ENCODE measurements at regions not wholly inside any gene's neighbourhood (a gene's known extent, or its start where the extent isn't known, plus 50 kb on each side); places are given as distances from the start of the nearest gene placed in this dataset.

- no peaks in the 10 kb centered on the region for H3K36me3 ChIP-seq (replicated peaks in 1 of 2; ENCODE audit: control insufficient read depth in 2 of 2, insufficient read depth in 2 of 2, low read length in 2 of 2)
- WGBS, 2 donors (ENCODE audit: extremely low coverage in 2 of 2, insufficient read length in 2 of 2, insufficient replicate concordance in 1 of 2) = no CpG with 5 or more reads among the region's 5 CpGs
- H4K91ac ChIP-seq (ENCODE audit: low read depth, low read length, poor library complexity) = no peak overlapping the region
- H3K18ac ChIP-seq (ENCODE audit: low read length) = no peak overlapping the region
- H3K27ac ChIP-seq (replicated peaks; ENCODE audit: low read length) = no peak overlapping the region
- no peak overlapping the region for H3K14ac ChIP-seq (ENCODE audit: low read length)
- H3K23ac ChIP-seq (ENCODE audit: low read depth, low read length, poor library complexity) = no peak overlapping the region
- no peak overlapping the region for H4K8ac ChIP-seq (ENCODE audit: low read depth, low read length)
- no peak for DNase-seq (ENCODE audit: low spot score)
- H3K9me3 ChIP-seq (replicated peaks in 1 of 2; ENCODE audit: control insufficient read depth in 2 of 2, insufficient read depth in 1 of 2, low read depth in 1 of 2, low read length in 2 of 2) = peaks cover 0 to 1% of the 10 kb centered on the region in 2 donors
- H3K79me1 ChIP-seq (ENCODE audit: low read depth, low read length) = no peaks in the 10 kb centered on the region
- no peaks in the 10 kb centered on the region for H3K27me3 ChIP-seq (ENCODE audit: control insufficient read depth in 3 of 3, insufficient read depth in 3 of 3, low read depth in 1 of 3, low read length in 3 of 3)
- no peak overlapping the region for H3K9ac ChIP-seq (ENCODE audit: low read depth, low read length, poor library complexity)
- no peak overlapping the region for H2BK12ac ChIP-seq (ENCODE audit: low read length)
- no peak overlapping the region for H2BK120ac ChIP-seq (ENCODE audit: low read depth, low read length)
- H2BK5ac ChIP-seq (ENCODE audit: low read length) = no peak overlapping the region
- H3K4ac ChIP-seq (ENCODE audit: low read length) = no peak overlapping the region
- H3K4me3 ChIP-seq (ENCODE audit: low read length in 2 of 2) = no peak overlapping the region
- H3K4me1 ChIP-seq (ENCODE audit: control insufficient read depth in 2 of 2, insufficient read depth in 1 of 2, low read depth in 1 of 2, low read length in 2 of 2) = peaks cover 0 to 2% of the 10 kb centered on the region in 2 donors
- no peak overlapping the region for H2AFZ ChIP-seq (ENCODE audit: low read length)
- H2BK15ac ChIP-seq (ENCODE audit: low read length) = no peak overlapping the region
- no peak overlapping the region for H2AK5ac ChIP-seq (ENCODE audit: low read depth, low read length)
- H3K4me2 ChIP-seq (ENCODE audit: insufficient read depth, low read length, poor library complexity, severe bottlenecking) = no peak overlapping the region
Measured at GRCh38 chr5:175238326-175238725, 205.7 kb downstream of the DRD1 start.

GRCh38 chr5:175236176-175236575 is 207.8 kb downstream of the DRD1 start:
- H3K14ac ChIP-seq (ENCODE audit: low read length) = no peak overlapping the region
- H3K27ac ChIP-seq (replicated peaks; ENCODE audit: low read length) = no peak overlapping the region
- no peak overlapping the region for H2BK15ac ChIP-seq (ENCODE audit: low read length)
- no peak overlapping the region for H3K4me3 ChIP-seq (ENCODE audit: low read length in 2 of 2)
- H2AK5ac ChIP-seq (ENCODE audit: low read depth, low read length) = no peak overlapping the region
- no peaks in the 10 kb centered on the region for H3K4me1 ChIP-seq (ENCODE audit: control insufficient read depth in 2 of 2, insufficient read depth in 1 of 2, low read depth in 1 of 2, low read length in 2 of 2)
- H3K36me3 ChIP-seq (replicated peaks in 1 of 2; ENCODE audit: control insufficient read depth in 2 of 2, insufficient read depth in 2 of 2, low read length in 2 of 2) = no peaks in the 10 kb centered on the region
- H3K27me3 ChIP-seq (ENCODE audit: control insufficient read depth in 3 of 3, insufficient read depth in 3 of 3, low read depth in 1 of 3, low read length in 3 of 3) = no peaks in the 10 kb centered on the region
- H3K79me1 ChIP-seq (ENCODE audit: low read depth, low read length) = no peaks in the 10 kb centered on the region
- H2AFZ ChIP-seq (ENCODE audit: low read length) = no peak overlapping the region
- H3K23ac ChIP-seq (ENCODE audit: low read depth, low read length, poor library complexity) = no peak overlapping the region
- no peak overlapping the region for H2BK5ac ChIP-seq (ENCODE audit: low read length)
- no peak overlapping the region for H3K18ac ChIP-seq (ENCODE audit: low read length)
- no CpG with 5 or more reads among the region's 6 CpGs for WGBS, 2 donors (ENCODE audit: extremely low coverage in 2 of 2, insufficient read length in 2 of 2, insufficient replicate concordance in 1 of 2)
- peaks cover 0 to 1% of the 10 kb centered on the region in 2 donors for H3K9me3 ChIP-seq (replicated peaks in 1 of 2; ENCODE audit: control insufficient read depth in 2 of 2, insufficient read depth in 1 of 2, low read depth in 1 of 2, low read length in 2 of 2)
- no peak overlapping the region for H4K91ac ChIP-seq (ENCODE audit: low read depth, low read length, poor library complexity)
- no peak overlapping the region for H2BK12ac ChIP-seq (ENCODE audit: low read length)
- H3K4ac ChIP-seq (ENCODE audit: low read length) = no peak overlapping the region
- no peak overlapping the region for H2BK120ac ChIP-seq (ENCODE audit: low read depth, low read length)
- H3K9ac ChIP-seq (ENCODE audit: low read depth, low read length, poor library complexity) = no peak overlapping the region
- no peak for DNase-seq (ENCODE audit: low spot score)
- no peak overlapping the region for H3K4me2 ChIP-seq (ENCODE audit: insufficient read depth, low read length, poor library complexity, severe bottlenecking)
- no peak overlapping the region for H4K8ac ChIP-seq (ENCODE audit: low read depth, low read length)

- Histone ChIP-seq H4K91ac (ENCODE audit: low read depth, low read length, poor library complexity) (no peak overlapping the region), H3K79me1 (ENCODE audit: low read depth, low read length) (no peaks in the 10 kb centered on the region), H3K36me3 (replicated peaks in 1 of 2; ENCODE audit: control insufficient read depth in 2 of 2, insufficient read depth in 2 of 2, low read length in 2 of 2) (no peaks in the 10 kb centered on the region), H3K18ac (ENCODE audit: low read length) (no peak overlapping the region), H3K14ac (ENCODE audit: low read length) (no peak overlapping the region), H2BK120ac (ENCODE audit: low read depth, low read length) (no peak overlapping the region), H3K9me3 (replicated peaks in 1 of 2; ENCODE audit: control insufficient read depth in 2 of 2, insufficient read depth in 1 of 2, low read depth in 1 of 2, low read length in 2 of 2) (peaks cover 0 to 1% of the 10 kb centered on the region in 2 donors), H3K9ac (ENCODE audit: low read depth, low read length, poor library complexity) (no peak overlapping the region), H2BK5ac (ENCODE audit: low read length) (no peak overlapping the region), H3K4me3 (ENCODE audit: low read length in 2 of 2) (no peak overlapping the region), H3K4me1 (ENCODE audit: control insufficient read depth in 2 of 2, insufficient read depth in 1 of 2, low read depth in 1 of 2, low read length in 2 of 2) (no peaks in the 10 kb centered on the region), H2AFZ (ENCODE audit: low read length) (no peak overlapping the region), H2AK5ac (ENCODE audit: low read depth, low read length) (no peak overlapping the region), H3K4me2 (ENCODE audit: insufficient read depth, low read length, poor library complexity, severe bottlenecking) (no peak overlapping the region), H2BK12ac (ENCODE audit: low read length) (no peak overlapping the region), H3K4ac (ENCODE audit: low read length) (no peak overlapping the region), H3K27ac (replicated peaks; ENCODE audit: low read length) (no peak overlapping the region), H3K23ac (ENCODE audit: low read depth, low read length, poor library complexity) (no peak overlapping the region), H3K27me3 (ENCODE audit: control insufficient read depth in 3 of 3, insufficient read depth in 3 of 3, low read depth in 1 of 3, low read length in 3 of 3) (no peaks in the 10 kb centered on the region), H4K8ac (ENCODE audit: low read depth, low read length) (no peak overlapping the region), H2BK15ac (ENCODE audit: low read length) (no peak overlapping the region)
- no peak for DNase-seq (ENCODE audit: low spot score)
- no CpG with 5 or more reads among the region's 9 CpGs for WGBS, 2 donors (ENCODE audit: extremely low coverage in 2 of 2, insufficient read length in 2 of 2, insufficient replicate concordance in 1 of 2)
Measured at GRCh38 chr5:175235251-175235960, 208.6 kb downstream of the DRD1 start.

GRCh38 chr5:175230299-175230698 is 213.7 kb downstream of the DRD1 start:
- H3K14ac ChIP-seq (ENCODE audit: low read length) = no peak overlapping the region
- H2BK120ac ChIP-seq (ENCODE audit: low read depth, low read length) = no peak overlapping the region
- H2AFZ ChIP-seq (ENCODE audit: low read length) = no peak overlapping the region
- no peaks in the 10 kb centered on the region for H3K79me1 ChIP-seq (ENCODE audit: low read depth, low read length)
- no peak for DNase-seq (ENCODE audit: low spot score)
- H3K4me2 ChIP-seq (ENCODE audit: insufficient read depth, low read length, poor library complexity, severe bottlenecking) = no peak overlapping the region
- no peak overlapping the region for H2BK15ac ChIP-seq (ENCODE audit: low read length)
- H3K23ac ChIP-seq (ENCODE audit: low read depth, low read length, poor library complexity) = no peak overlapping the region
- no peak overlapping the region for H4K91ac ChIP-seq (ENCODE audit: low read depth, low read length, poor library complexity)
- H3K4me1 ChIP-seq (ENCODE audit: control insufficient read depth in 2 of 2, insufficient read depth in 1 of 2, low read depth in 1 of 2, low read length in 2 of 2) = no peaks in the 10 kb centered on the region
- no CpG with 5 or more reads among the region's 7 CpGs for WGBS, 2 donors (ENCODE audit: extremely low coverage in 2 of 2, insufficient read length in 2 of 2, insufficient replicate concordance in 1 of 2)
- H2BK12ac ChIP-seq (ENCODE audit: low read length) = no peak overlapping the region
- H3K27ac ChIP-seq (replicated peaks; ENCODE audit: low read length) = no peak overlapping the region
- H3K4me3 ChIP-seq (ENCODE audit: low read length in 2 of 2) = no peak overlapping the region
- H3K9ac ChIP-seq (ENCODE audit: low read depth, low read length, poor library complexity) = no peak overlapping the region
- H3K18ac ChIP-seq (ENCODE audit: low read length) = no peak overlapping the region
- H3K4ac ChIP-seq (ENCODE audit: low read length) = no peak overlapping the region
- no peaks in the 10 kb centered on the region for H3K27me3 ChIP-seq (ENCODE audit: control insufficient read depth in 3 of 3, insufficient read depth in 3 of 3, low read depth in 1 of 3, low read length in 3 of 3)
- H3K36me3 ChIP-seq (replicated peaks in 1 of 2; ENCODE audit: control insufficient read depth in 2 of 2, insufficient read depth in 2 of 2, low read length in 2 of 2) = no peaks in the 10 kb centered on the region
- no peak overlapping the region for H4K8ac ChIP-seq (ENCODE audit: low read depth, low read length)
- peaks cover 0 to 1% of the 10 kb centered on the region in 2 donors for H3K9me3 ChIP-seq (replicated peaks in 1 of 2; ENCODE audit: control insufficient read depth in 2 of 2, insufficient read depth in 1 of 2, low read depth in 1 of 2, low read length in 2 of 2)
- H2AK5ac ChIP-seq (ENCODE audit: low read depth, low read length) = no peak overlapping the region
- no peak overlapping the region for H2BK5ac ChIP-seq (ENCODE audit: low read length)

All from neuronal stem cell (in vitro differentiated cells).